GM21526 (cell line): ENCODE measurements at regions not wholly inside any gene's neighbourhood (a gene's known extent, or its start where the extent isn't known, plus 50 kb on each side); places are given as distances from the start of the nearest gene placed in this dataset.
"Not testable (repeated sequence)": the region's sequence is repeated elsewhere in the genome, so short reads cannot be mapped to it uniquely, and the experiment has no call there.

ENCODE experiments used
- ATAC-seq: cut with Tn5 transposase; IDR thresholded peaks from one replicate; pipeline ENCODE4 v1.9.1; 2021; ENCODE audit warnings: moderate library complexity; ENCODE audit not compliant: unreplicated experiment, low FRiP score

- no peak for ATAC-seq
Observed at GRCh38 chr11:87779276-87780067, 395.8 kb downstream of the RAB38 start.

- ATAC-seq = no peak
Observed at GRCh38 chr11:87778357-87778756, 396.9 kb downstream of the RAB38 start.

GRCh38 chr11:87775036-87775435 is 400.2 kb downstream of the RAB38 start:
- no peak for ATAC-seq

GRCh38 chr11:87769661-87770060 is 405.6 kb downstream of the RAB38 start:
- ATAC-seq = no peak

GRCh38 chr11:87767615-87768014 is 407.6 kb downstream of the RAB38 start:
- no peak for ATAC-seq

- ATAC-seq = not testable (repeated sequence)
Observed at GRCh38 chr11:87764075-87764474, 411.2 kb downstream of the RAB38 start.

- no peak for ATAC-seq
Observed at GRCh38 chr11:87754685-87755084, 420.6 kb downstream of the RAB38 start.

- ATAC-seq = no peak
Observed at GRCh38 chr11:87753143-87753542, 422.1 kb downstream of the RAB38 start.

- no peak for ATAC-seq
Observed at GRCh38 chr11:87743007-87743406, 432.2 kb downstream of the RAB38 start.

- no peak for ATAC-seq
Observed at GRCh38 chr11:87740968-87741367, 434.3 kb downstream of the RAB38 start.

GRCh38 chr11:87740451-87740850 is 434.8 kb downstream of the RAB38 start:
- ATAC-seq = no peak

GRCh38 chr11:87739766-87740165 is 435.5 kb downstream of the RAB38 start:
- no peak for ATAC-seq

- ATAC-seq = no peak
Observed at GRCh38 chr11:87739261-87739660, 436.0 kb downstream of the RAB38 start.

GRCh38 chr11:87736928-87737327 is 438.3 kb downstream of the RAB38 start:
- ATAC-seq = no peak

GRCh38 chr11:87726506-87726905 is 448.7 kb downstream of the RAB38 start:
- ATAC-seq = no peak

- ATAC-seq = no peak
Observed at GRCh38 chr11:87724358-87724757, 450.9 kb downstream of the RAB38 start.

GRCh38 chr11:87722756-87723565 is 452.3 kb downstream of the RAB38 start:
- peak; percentile 64 for ATAC-seq

GRCh38 chr11:87719326-87720073 is 455.7 kb downstream of the RAB38 start:
- ATAC-seq = no peak

GRCh38 chr11:87712802-87713202 is 462.4 kb downstream of the RAB38 start:
- no peak for ATAC-seq

- no peak for ATAC-seq
Observed at GRCh38 chr11:87712391-87712790, 462.9 kb downstream of the RAB38 start.

GRCh38 chr11:87703589-87703988 is 471.7 kb downstream of the RAB38 start:
- not testable (repeated sequence) for ATAC-seq
